ENCODE measurements at regions not wholly inside any gene's neighbourhood (a gene's known extent, or its start where the extent isn't known, plus 50 kb on each side); places are given as distances from the start of the nearest gene placed in this dataset.
"Not testable (repeated sequence)": the region's sequence is repeated elsewhere in the genome, so short reads cannot be mapped to it uniquely, and the experiment has no call there.

- DNase-seq; H3K4me1 Mint-ChIP-seq; POLR2A ChIA-PET; H3K4me3 Mint-ChIP-seq; H3K4me1 ChIP-seq (ENCODE audit: control insufficient read depth in 2 of 2, insufficient read depth in 2 of 2, low read length in 2 of 2); H3K36me3 Mint-ChIP-seq; H3K27ac Mint-ChIP-seq; ATAC-seq; H3K27me3 Mint-ChIP-seq; H3K27ac ChIP-seq (ENCODE audit: low read depth, low read length); H3K9me3 ChIP-seq (ENCODE audit: control insufficient read depth in 2 of 3, low read length in 3 of 3); H3K36me3 ChIP-seq (ENCODE audit: control insufficient read depth in 2 of 3, insufficient read depth in 3 of 3, low read length in 3 of 3); CTCF ChIA-PET; intact Hi-C loops (cut with micrococcal nuclease); H3K4me3 ChIP-seq (ENCODE audit: low read length); H3K27me3 ChIP-seq (ENCODE audit: control insufficient read depth in 2 of 2, insufficient read depth in 2 of 2, low read length in 2 of 2): not testable (repeated sequence)
- peaks cover 0 to 21% (median 6%) of the 10 kb centered on the region in 11 donors for H3K9me3 Mint-ChIP-seq
Observed at GRCh38 chr7:84916973-84917372, 269.9 kb downstream of the SEMA3D start.

GRCh38 chr7:84916161-84916560, 270.7 kb downstream of the SEMA3D start:
- Mint-ChIP-seq H3K27ac (no peak overlapping the region), H3K4me1 (no peaks in the 10 kb centered on the region), H3K9me3 (peaks cover 0 to 21% (median 6%) of the 10 kb centered on the region in 11 donors), H3K4me3 (no peak overlapping the region), H3K27me3 (no peaks in the 10 kb centered on the region), H3K36me3 (no peaks in the 10 kb centered on the region)
- Histone ChIP-seq H3K27me3 (ENCODE audit: control insufficient read depth in 2 of 2, insufficient read depth in 2 of 2, low read length in 2 of 2) (no peaks in the 10 kb centered on the region), H3K36me3 (ENCODE audit: control insufficient read depth in 2 of 3, insufficient read depth in 3 of 3, low read length in 3 of 3) (no peaks in the 10 kb centered on the region), H3K9me3 (ENCODE audit: control insufficient read depth in 2 of 3, low read length in 3 of 3) (peaks cover 0 to 7% (median 0%) of the 10 kb centered on the region in 3 experiments), H3K27ac (ENCODE audit: low read depth, low read length) (no peak overlapping the region), H3K4me1 (ENCODE audit: control insufficient read depth in 2 of 2, insufficient read depth in 2 of 2, low read length in 2 of 2) (no peaks in the 10 kb centered on the region), H3K4me3 (ENCODE audit: low read length) (no peak overlapping the region)
- CTCF ChIA-PET: no interaction called here
- intact Hi-C loops (cut with micrococcal nuclease): no loop called here
- ATAC-seq (no peak), DNase-seq (no peak)
- POLR2A ChIA-PET: no interaction called here

- H3K4me1 ChIP-seq (ENCODE audit: control insufficient read depth in 2 of 2, insufficient read depth in 2 of 2, low read length in 2 of 2): no peaks in the 10 kb centered on the region
- H3K4me3 ChIP-seq (ENCODE audit: low read length): no peak overlapping the region
- intact Hi-C loops (cut with micrococcal nuclease): no loop called here
- CTCF ChIA-PET: interaction anchor here (0.7 kb wide), 1 partner anchor 21 kb away, joined by 5 read pairs; no protein-coding TSS in a partner anchor
- no peaks in the 10 kb centered on the region for H3K27me3 ChIP-seq (ENCODE audit: control insufficient read depth in 2 of 2, insufficient read depth in 2 of 2, low read length in 2 of 2)
- Mint-ChIP-seq H3K27me3 (peaks cover 0 to 3% (median 0%) of the 10 kb centered on the region in 5 donors), H3K4me3 (no peak overlapping the region), H3K36me3 (no peaks in the 10 kb centered on the region), H3K9me3 (peaks cover 0 to 12% (median 2%) of the 10 kb centered on the region in 11 donors), H3K27ac (no peak overlapping the region), H3K4me1 (no peaks in the 10 kb centered on the region)
- DNase-seq (no peak), ATAC-seq (no peak)
- no peaks in the 10 kb centered on the region for H3K36me3 ChIP-seq (ENCODE audit: control insufficient read depth in 2 of 3, insufficient read depth in 3 of 3, low read length in 3 of 3)
- POLR2A ChIA-PET: no interaction called here
- peaks cover 0 to 1% (median 0%) of the 10 kb centered on the region in 3 experiments for H3K9me3 ChIP-seq (ENCODE audit: control insufficient read depth in 2 of 3, low read length in 3 of 3)
- H3K27ac ChIP-seq (ENCODE audit: low read depth, low read length): no peak overlapping the region
Observed at GRCh38 chr7:84914598-84914997, 272.3 kb downstream of the SEMA3D start.

- ATAC-seq: no peak
- DNase-seq: no peak
- H3K9me3 Mint-ChIP-seq: peaks cover 0 to 5% (median 0%) of the 10 kb centered on the region in 11 donors
- H3K36me3 ChIP-seq (ENCODE audit: control insufficient read depth in 2 of 3, insufficient read depth in 3 of 3, low read length in 3 of 3): no peaks in the 10 kb centered on the region
- CTCF ChIA-PET: no interaction called here
- no peak overlapping the region for H3K27ac ChIP-seq (ENCODE audit: low read depth, low read length)
- H3K27me3 ChIP-seq (ENCODE audit: control insufficient read depth in 2 of 2, insufficient read depth in 2 of 2, low read length in 2 of 2): no peaks in the 10 kb centered on the region
- peaks cover 0 to 3% (median 0%) of the 10 kb centered on the region in 5 donors for H3K27me3 Mint-ChIP-seq
- H3K4me3 Mint-ChIP-seq: no peak overlapping the region
- POLR2A ChIA-PET: no interaction called here
- H3K36me3 Mint-ChIP-seq: no peaks in the 10 kb centered on the region
- no peak overlapping the region for H3K4me3 ChIP-seq (ENCODE audit: low read length)
- H3K4me1 Mint-ChIP-seq: no peaks in the 10 kb centered on the region
- H3K9me3 ChIP-seq (ENCODE audit: control insufficient read depth in 2 of 3, low read length in 3 of 3): no peaks in the 10 kb centered on the region
- no peaks in the 10 kb centered on the region for H3K4me1 ChIP-seq (ENCODE audit: control insufficient read depth in 2 of 2, insufficient read depth in 2 of 2, low read length in 2 of 2)
- no peak overlapping the region for H3K27ac Mint-ChIP-seq
- intact Hi-C loops (cut with micrococcal nuclease): no loop called here
Observed at GRCh38 chr7:84913731-84914130, 273.1 kb downstream of the SEMA3D start.

GRCh38 chr7:84912993-84913635, 273.7 kb downstream of the SEMA3D start:
- CTCF ChIA-PET: no interaction called here
- Histone ChIP-seq H3K27me3 (ENCODE audit: control insufficient read depth in 2 of 2, insufficient read depth in 2 of 2, low read length in 2 of 2) (no peaks in the 10 kb centered on the region), H3K36me3 (ENCODE audit: control insufficient read depth in 2 of 3, insufficient read depth in 3 of 3, low read length in 3 of 3) (no peaks in the 10 kb centered on the region), H3K4me3 (ENCODE audit: low read length) (no peak overlapping the region), H3K27ac (ENCODE audit: low read depth, low read length) (no peak overlapping the region), H3K9me3 (ENCODE audit: control insufficient read depth in 2 of 3, low read length in 3 of 3) (no peaks in the 10 kb centered on the region), H3K4me1 (ENCODE audit: control insufficient read depth in 2 of 2, insufficient read depth in 2 of 2, low read length in 2 of 2) (no peaks in the 10 kb centered on the region)
- DNase-seq (no peak), ATAC-seq (no peak)
- intact Hi-C loops (cut with micrococcal nuclease): no loop called here
- Mint-ChIP-seq H3K4me1 (no peaks in the 10 kb centered on the region), H3K9me3 (no peaks in the 10 kb centered on the region), H3K27me3 (peaks cover 0 to 3% (median 0%) of the 10 kb centered on the region in 5 donors), H3K27ac (no peak overlapping the region), H3K36me3 (no peaks in the 10 kb centered on the region), H3K4me3 (no peak overlapping the region)
- POLR2A ChIA-PET: no interaction called here

GRCh38 chr7:84912537-84912936, 274.3 kb downstream of the SEMA3D start:
- Mint-ChIP-seq H3K9me3 (no peaks in the 10 kb centered on the region), H3K27me3 (peaks cover 0 to 3% (median 0%) of the 10 kb centered on the region in 5 donors), H3K36me3 (no peaks in the 10 kb centered on the region), H3K27ac (no peak overlapping the region), H3K4me1 (no peaks in the 10 kb centered on the region), H3K4me3 (no peak overlapping the region)
- intact Hi-C loops (cut with micrococcal nuclease): no loop called here
- H3K27ac ChIP-seq (ENCODE audit: low read depth, low read length): no peak overlapping the region
- no peak overlapping the region for H3K4me3 ChIP-seq (ENCODE audit: low read length)
- no peak for ATAC-seq
- no peaks in the 10 kb centered on the region for H3K27me3 ChIP-seq (ENCODE audit: control insufficient read depth in 2 of 2, insufficient read depth in 2 of 2, low read length in 2 of 2)
- POLR2A ChIA-PET: no interaction called here
- no peaks in the 10 kb centered on the region for H3K4me1 ChIP-seq (ENCODE audit: control insufficient read depth in 2 of 2, insufficient read depth in 2 of 2, low read length in 2 of 2)
- CTCF ChIA-PET: no interaction called here
- H3K36me3 ChIP-seq (ENCODE audit: control insufficient read depth in 2 of 3, insufficient read depth in 3 of 3, low read length in 3 of 3): no peaks in the 10 kb centered on the region
- H3K9me3 ChIP-seq (ENCODE audit: control insufficient read depth in 2 of 3, low read length in 3 of 3): no peaks in the 10 kb centered on the region
- DNase-seq: no peak

- Mint-ChIP-seq H3K4me1 (no peaks in the 10 kb centered on the region), H3K27ac (no peak overlapping the region), H3K9me3 (no peaks in the 10 kb centered on the region), H3K27me3 (peaks cover 0 to 3% (median 0%) of the 10 kb centered on the region in 5 donors), H3K36me3 (no peaks in the 10 kb centered on the region), H3K4me3 (no peak overlapping the region)
- DNase-seq (no peak), ATAC-seq (no peak)
- H3K9me3 ChIP-seq (ENCODE audit: control insufficient read depth in 2 of 3, low read length in 3 of 3): no peaks in the 10 kb centered on the region
- H3K4me1 ChIP-seq (ENCODE audit: control insufficient read depth in 2 of 2, insufficient read depth in 2 of 2, low read length in 2 of 2): no peaks in the 10 kb centered on the region
- intact Hi-C loops (cut with micrococcal nuclease): no loop called here
- no peaks in the 10 kb centered on the region for H3K27me3 ChIP-seq (ENCODE audit: control insufficient read depth in 2 of 2, insufficient read depth in 2 of 2, low read length in 2 of 2)
- H3K4me3 ChIP-seq (ENCODE audit: low read length): no peak overlapping the region
- no peak overlapping the region for H3K27ac ChIP-seq (ENCODE audit: low read depth, low read length)
- H3K36me3 ChIP-seq (ENCODE audit: control insufficient read depth in 2 of 3, insufficient read depth in 3 of 3, low read length in 3 of 3): no peaks in the 10 kb centered on the region
- POLR2A ChIA-PET: no interaction called here
- CTCF ChIA-PET: no interaction called here
Observed at GRCh38 chr7:84912018-84912417, 274.8 kb downstream of the SEMA3D start.

Data from naive thymus-derived CD4-positive, alpha-beta T cell (primary cell).